Pancreas (tissue), 10 donors: ENCODE measurements at regions not wholly inside any gene's neighbourhood (a gene's known extent, or its start where the extent isn't known, plus 50 kb on each side); places are given as distances from the start of the nearest gene placed in this dataset.

Experiments used
- ATAC-seq, 4 donors: fragments of 200-7000 bp; cut with Tn5 transposase; one replicate each; pipeline versions ENCODE4 v1.8.0 to v1.9.1; 2020; ENCODE audit warnings: mild to moderate bottlenecking in 4 of 4, moderate library complexity in 4 of 4
- DNase-seq, 6 donors: peaks; one replicate each; pipeline ENCODE4 v3.0.0-alpha.2; 2020
- FAIRE-seq: peaks from 2 replicates; lab custom pipeline; 2012; peaks lifted over from hg19 to GRCh38; lab: Jason Lieb, UNC
- H3K27ac ChIP-seq, 4 donors: fragments of 200-600 bp; sonication (generic); 1 replicate in 3 of 4; 2 replicates in 1 of 4; pipeline versions ENCODE4 v1.5.0 to v1.8.0; 2020
- H3K27me3 ChIP-seq, 4 donors: fragments of 200-600 bp; one replicate each; pipeline ENCODE4 v1.8.0; 2021
- H3K36me3 ChIP-seq, 3 donors: fragments of 200-600 bp; sonication (generic) in 1 of 3; one replicate each; pipeline versions ENCODE4 v1.5.0 to v1.8.0; 2020 to 2021
- H3K4me1 ChIP-seq, 3 donors: fragments of 200-600 bp; one replicate each; pipeline ENCODE4 v1.8.0; 2021
- H3K4me3 ChIP-seq, 4 donors: fragments of 200-600 bp; sonication (generic) in 2 of 4; one replicate each; pipeline versions ENCODE4 v1.5.0 to v1.8.0; 2020 to 2021
- H3K9me3 ChIP-seq, 4 donors: fragments of 200-600 bp; one replicate each; pipeline ENCODE4 v1.8.0; 2021
- WGBS, 2 donors: extraction: QIAGEN DNeasy Blood & Tissue Kit; methylation state at CpG; one replicate each; pipeline ENCODE4 v1.1.7; 2013; 5-methylcytosine and 5-hydroxymethylcytosine counted together
- intact Hi-C, 3 donors: fragments of 100-400 bp; cut with DNase I; formaldehyde crosslinking; loops; one replicate each; pipeline versions ENCODE4 v1.11.1 to v1.14.2; 2022
- TF ChIP-seq, protein P1 (sequence below), 4 donors: fragments of 200-600 bp; sonication (generic) in 3 of 4; IDR thresholded peaks; one replicate each; pipeline versions ENCODE4 v1.5.0 to v1.8.0; 2021; ENCODE audit warnings: antibody characterized with exemption in 4 of 4
- donor health status: healthy with polysubstance abuse.
- donor health status: DM: no; HTN: no; CAD: no; lungs with moderate emphysema.
- donor health status: DM: no; HTN: no; CAD: no.
- donor health status: control.
- donor health status: control.
- donor health status: Bipolar disorder and iron deficiency.
- donor health status: DM: yes; HTN: yes; CAD: no.
- donor health status: DM: no; HTN: no; CAD: no.
- donor health status: DM: no; HTN: no; CAD: no.
- donor health status: DM: yes; HTN: yes; CAD: no.

DNA sequence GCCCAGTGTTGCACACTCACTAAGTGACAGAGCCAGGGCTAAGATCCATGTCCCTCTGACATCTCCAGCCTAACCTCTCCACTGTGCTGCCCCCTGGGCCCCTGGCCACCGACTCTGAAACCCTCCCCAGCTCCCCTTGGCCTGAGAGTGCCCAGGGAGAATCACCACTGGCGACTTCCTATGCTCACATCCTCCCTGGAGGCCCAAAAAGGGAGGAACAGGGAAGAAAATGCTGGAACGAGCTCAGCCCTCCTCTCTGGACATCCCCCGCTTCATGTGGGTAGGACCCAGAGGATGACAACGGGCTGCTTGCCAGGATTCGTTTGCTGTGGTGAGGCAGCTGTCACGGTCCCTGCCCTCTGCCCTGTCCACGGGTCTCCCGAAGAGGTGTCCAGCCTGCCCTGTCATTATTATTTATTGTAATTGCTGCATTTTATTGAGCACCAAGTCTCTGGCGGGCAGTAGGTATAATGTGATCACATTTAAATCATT is 153.5 kb upstream of the RPL38 start:
- intact Hi-C loops = no loop called here
- WGBS, 2 donors = 31 to 33% methylated on average over 10 of the region's 10 CpGs
- H3K36me3 ChIP-seq = no peaks in the 10 kb centered on the region
- H3K4me3 ChIP-seq = no peak overlapping the region
- H3K4me1 ChIP-seq = no peaks in the 10 kb centered on the region
- ATAC-seq (no peak), DNase-seq (no peak), FAIRE-seq (no peak)
- no peak overlapping the region for H3K27ac ChIP-seq
- H3K27me3 ChIP-seq = no peaks in the 10 kb centered on the region
- H3K9me3 ChIP-seq = no peaks in the 10 kb centered on the region
- TF ChIP-seq, protein P1, sequence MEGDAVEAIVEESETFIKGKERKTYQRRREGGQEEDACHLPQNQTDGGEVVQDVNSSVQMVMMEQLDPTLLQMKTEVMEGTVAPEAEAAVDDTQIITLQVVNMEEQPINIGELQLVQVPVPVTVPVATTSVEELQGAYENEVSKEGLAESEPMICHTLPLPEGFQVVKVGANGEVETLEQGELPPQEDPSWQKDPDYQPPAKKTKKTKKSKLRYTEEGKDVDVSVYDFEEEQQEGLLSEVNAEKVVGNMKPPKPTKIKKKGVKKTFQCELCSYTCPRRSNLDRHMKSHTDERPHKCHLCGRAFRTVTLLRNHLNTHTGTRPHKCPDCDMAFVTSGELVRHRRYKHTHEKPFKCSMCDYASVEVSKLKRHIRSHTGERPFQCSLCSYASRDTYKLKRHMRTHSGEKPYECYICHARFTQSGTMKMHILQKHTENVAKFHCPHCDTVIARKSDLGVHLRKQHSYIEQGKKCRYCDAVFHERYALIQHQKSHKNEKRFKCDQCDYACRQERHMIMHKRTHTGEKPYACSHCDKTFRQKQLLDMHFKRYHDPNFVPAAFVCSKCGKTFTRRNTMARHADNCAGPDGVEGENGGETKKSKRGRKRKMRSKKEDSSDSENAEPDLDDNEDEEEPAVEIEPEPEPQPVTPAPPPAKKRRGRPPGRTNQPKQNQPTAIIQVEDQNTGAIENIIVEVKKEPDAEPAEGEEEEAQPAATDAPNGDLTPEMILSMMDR (IDR thresholded peaks at IDR 0.05) = no peak

- no peak overlapping the region for H3K4me3 ChIP-seq
- H3K27ac ChIP-seq = no peak overlapping the region
- peaks cover 0 to 3% (median 0%) of the 10 kb centered on the region in 4 donors for H3K27me3 ChIP-seq
- TF ChIP-seq, protein P1 (IDR thresholded peaks at IDR 0.05) = no peak
- no peaks in the 10 kb centered on the region for H3K9me3 ChIP-seq
- ATAC-seq = no peak
- 50 to 51% methylated on average over 8 of the region's 8 CpGs for WGBS, 2 donors
- DNase-seq = no peak
- H3K4me1 ChIP-seq = no peaks in the 10 kb centered on the region
- intact Hi-C loops = no loop called here
- FAIRE-seq = no peak
- H3K36me3 ChIP-seq = no peaks in the 10 kb centered on the region
These were observed 152.1 kb upstream of the RPL38 start for GRCh38 chr17:74051348-74051747.

- no peak overlapping the region for H3K27ac ChIP-seq
- peaks cover 0 to 3% (median 0%) of the 10 kb centered on the region in 4 donors for H3K27me3 ChIP-seq
- no peaks in the 10 kb centered on the region for H3K36me3 ChIP-seq
- DNase-seq (no peak), FAIRE-seq (no peak), ATAC-seq (no peak)
- no peaks in the 10 kb centered on the region for H3K9me3 ChIP-seq
- TF ChIP-seq, protein P1 (IDR thresholded peaks at IDR 0.05) = no peak
- WGBS, 2 donors = 42 to 45% methylated on average over 21 of the region's 21 CpGs
- no peaks in the 10 kb centered on the region for H3K4me1 ChIP-seq
- no peak overlapping the region for H3K4me3 ChIP-seq
- intact Hi-C loops = no loop called here
These were observed 150.3 kb upstream of the RPL38 start for GRCh38 chr17:74052993-74053711.

GRCh38 chr17:74053712-74054078 is 149.8 kb upstream of the RPL38 start:
- Histone ChIP-seq H3K9me3 (no peaks in the 10 kb centered on the region), H3K27ac (no peak overlapping the region), H3K36me3 (no peaks in the 10 kb centered on the region), H3K4me1 (no peaks in the 10 kb centered on the region), H3K27me3 (peaks cover 0 to 3% (median 0%) of the 10 kb centered on the region in 4 donors), H3K4me3 (no peak overlapping the region)
- WGBS, 2 donors = 53 to 63% methylated on average over 8 of the region's 8 CpGs
- FAIRE-seq = no peak
- no peak for ATAC-seq
- DNase-seq = no peak
- intact Hi-C loops = no loop called here
- TF ChIP-seq, protein P1 (IDR thresholded peaks at IDR 0.05) = no peak

- Histone ChIP-seq H3K9me3 (no peaks in the 10 kb centered on the region), H3K4me1 (no peaks in the 10 kb centered on the region), H3K4me3 (no peak overlapping the region), H3K36me3 (no peaks in the 10 kb centered on the region), H3K27me3 (peaks cover 0 to 3% (median 0%) of the 10 kb centered on the region in 4 donors), H3K27ac (no peak overlapping the region)
- no peak for DNase-seq
- no peak for ATAC-seq
- no peak for FAIRE-seq
- intact Hi-C loops = no loop called here
- TF ChIP-seq, protein P1 (IDR thresholded peaks at IDR 0.05) = no peak
- 43 to 63% methylated on average over 4 of the region's 4 CpGs for WGBS, 2 donors
These were observed 149.2 kb upstream of the RPL38 start for GRCh38 chr17:74054249-74054648.
